Thyroid gland (tissue), 4 donors: ENCODE measurements at regions not wholly inside any gene's neighbourhood (a gene's known extent, or its start where the extent isn't known, plus 50 kb on each side); places are given as distances from the start of the nearest gene placed in this dataset.

ENCODE experiments used
- DNase-seq, 2 donors: peaks; one replicate each; pipeline ENCODE4 v3.0.0-alpha.2; 2019
- H3K27ac ChIP-seq, 3 donors: fragments of 200-600 bp; sonication (generic); 1 replicate in 2 of 3; 2 replicates in 1 of 3; pipeline ENCODE4 v1.5.1; 2016 to 2019; ENCODE audit warnings: mild to moderate bottlenecking in 1 of 3, moderate library complexity in 1 of 3
- H3K27me3 ChIP-seq: fragments of 200-600 bp; sonication (generic); one replicate; pipeline ENCODE4 v1.5.1; 2019
- H3K36me3 ChIP-seq, 2 donors: fragments of 200-600 bp; sonication (generic); one replicate each; pipeline ENCODE4 v1.5.1; 2016 to 2019
- H3K4me1 ChIP-seq, 2 donors: fragments of 200-600 bp; sonication (generic); one replicate each; pipeline ENCODE4 v1.5.1; 2017 to 2019
- H3K4me3 ChIP-seq, 3 donors: fragments of 200-600 bp; sonication (generic); replicated peaks in 1 of 3; 1 replicate in 2 of 3; 2 replicates in 1 of 3; pipeline ENCODE4 v1.5.1; 2016; ENCODE audit warnings: mild to moderate bottlenecking in 1 of 3
- H3K9me3 ChIP-seq: fragments of 200-600 bp; sonication (generic); one replicate; pipeline ENCODE4 v1.5.1; 2017
- CTCF ChIP-seq, 6 experiments: fragments of 200-600 bp in 3 of 6; fragments of 450-650 bp in 3 of 6; sonication (generic) in 3 of 6; IDR thresholded peaks; one replicate each; pipeline ENCODE4 v1.5.1; 2016 to 2019; ENCODE audit warnings: antibody characterized with exemption in 6 of 6, mild to moderate bottlenecking in 2 of 6, inconsistent platforms in 1 of 6, moderate library complexity in 1 of 6
- POLR2A ChIP-seq, 2 donors: fragments of 450-650 bp; IDR thresholded peaks; one replicate each; pipeline ENCODE4 v1.6.1; 2017; ENCODE audit warnings: antibody characterized with exemption in 2 of 2, mild to moderate bottlenecking in 2 of 2, moderate library complexity in 1 of 2
- WGBS, 2 donors: methylation state at CpG; one replicate each; pipeline ENCODE4 v1.1.5; 2017; 5-methylcytosine and 5-hydroxymethylcytosine counted together
- intact Hi-C: fragments of 100-400 bp; cut with DNase I; formaldehyde crosslinking; loops from one replicate; pipeline ENCODE4 v1.15.1; 2023

GRCh38 chr10:28841625-28842024 lies 164.3 kb downstream of the BAMBI start:
- DNase-seq = no peak
- H3K4me1 ChIP-seq = no peaks in the 10 kb centered on the region
- H3K4me3 ChIP-seq = no peak overlapping the region
- no peaks in the 10 kb centered on the region for H3K27me3 ChIP-seq
- H3K9me3 ChIP-seq = no peaks in the 10 kb centered on the region
- no peak overlapping the region for H3K27ac ChIP-seq
- 76 to 84% methylated on average over 2 of the region's 2 CpGs for WGBS, 2 donors
- H3K36me3 ChIP-seq = no peaks in the 10 kb centered on the region
- TF ChIP-seq POLR2A (IDR thresholded peaks at IDR 0.05) = no peak
- TF ChIP-seq CTCF (IDR thresholded peaks at IDR 0.05) = no peak
- intact Hi-C loops = no loop called here

- 87 to 91% methylated on average over 3 of the region's 3 CpGs for WGBS, 2 donors
- Histone ChIP-seq H3K4me3 (no peak overlapping the region), H3K36me3 (no peaks in the 10 kb centered on the region), H3K9me3 (no peaks in the 10 kb centered on the region), H3K27me3 (no peaks in the 10 kb centered on the region), H3K4me1 (no peaks in the 10 kb centered on the region), H3K27ac (no peak overlapping the region)
- no peak for DNase-seq
- intact Hi-C loops = no loop called here
- TF ChIP-seq CTCF (IDR thresholded peaks at IDR 0.05) = no peak
- no peak for TF ChIP-seq POLR2A (IDR thresholded peaks at IDR 0.05)
Measured at GRCh38 chr10:28842321-28842720, 165.0 kb downstream of the BAMBI start.

- Histone ChIP-seq H3K36me3 (no peaks in the 10 kb centered on the region), H3K4me1 (no peaks in the 10 kb centered on the region), H3K4me3 (no peak overlapping the region), H3K9me3 (no peaks in the 10 kb centered on the region), H3K27me3 (no peaks in the 10 kb centered on the region), H3K27ac (no peak overlapping the region)
- 90 to 94% methylated on average over 4 of the region's 4 CpGs for WGBS, 2 donors
- no peak for DNase-seq
- TF ChIP-seq CTCF (IDR thresholded peaks at IDR 0.05) = no peak
- TF ChIP-seq POLR2A (IDR thresholded peaks at IDR 0.05) = no peak
- intact Hi-C loops = no loop called here
Measured at GRCh38 chr10:28845009-28845682, 167.8 kb downstream of the BAMBI start.

GRCh38 chr10:28849309-28849708 lies 172.0 kb downstream of the BAMBI start:
- no peak overlapping the region for H3K4me3 ChIP-seq
- no peak for DNase-seq
- H3K9me3 ChIP-seq = no peaks in the 10 kb centered on the region
- H3K36me3 ChIP-seq = no peaks in the 10 kb centered on the region
- no peaks in the 10 kb centered on the region for H3K4me1 ChIP-seq
- H3K27ac ChIP-seq = no peak overlapping the region
- intact Hi-C loops = no loop called here
- no peaks in the 10 kb centered on the region for H3K27me3 ChIP-seq
- 95 to 97% methylated on average over 3 of the region's 3 CpGs for WGBS, 2 donors
- no peak for TF ChIP-seq CTCF (IDR thresholded peaks at IDR 0.05)
- no peak for TF ChIP-seq POLR2A (IDR thresholded peaks at IDR 0.05)

- no peaks in the 10 kb centered on the region for H3K27me3 ChIP-seq
- 89 to 94% methylated on average over 4 of the region's 4 CpGs for WGBS, 2 donors
- H3K4me3 ChIP-seq = no peak overlapping the region
- TF ChIP-seq POLR2A (IDR thresholded peaks at IDR 0.05) (no peak), CTCF (IDR thresholded peaks at IDR 0.05) (no peak)
- no peaks in the 10 kb centered on the region for H3K9me3 ChIP-seq
- no peaks in the 10 kb centered on the region for H3K36me3 ChIP-seq
- H3K27ac ChIP-seq = no peak overlapping the region
- no peaks in the 10 kb centered on the region for H3K4me1 ChIP-seq
- DNase-seq = no peak
- intact Hi-C loops = no loop called here
Measured at GRCh38 chr10:28849821-28850220, 172.5 kb downstream of the BAMBI start.
